Cardiac muscle cell (in vitro differentiated cells and primary cell): ENCODE measurements at regions not wholly inside any gene's neighbourhood (a gene's known extent, or its start where the extent isn't known, plus 50 kb on each side); places are given as distances from the start of the nearest gene placed in this dataset.
A peak's percentile ranks its signal among the peaks of the same experiment; 100 is the strongest.

ENCODE experiments used
- DNase-seq, 2 donors: peaks; one replicate each; pipeline versions ENCODE4 v3.0.0 to v3.0.0-alpha.2; 2010 to 2017; ENCODE audit warnings: low read depth in 1 of 2, low spot score in 1 of 2
- H3K27ac ChIP-seq: fragments of 200-600 bp; sonication (generic); 2 replicates; pipeline ENCODE4 v1.5.1; 2016
- H3K27me3 ChIP-seq: fragments of 200-600 bp; sonication (generic); 2 replicates; pipeline ENCODE4 v1.6.0; 2016; ENCODE audit warnings: control low read depth
- H3K36me3 ChIP-seq: fragments of 200-600 bp; sonication (generic); 2 replicates; pipeline ENCODE4 v1.5.1; 2016; ENCODE audit warnings: control low read depth
- H3K4me1 ChIP-seq: fragments of 200-600 bp; sonication (generic); 2 replicates; pipeline ENCODE4 v1.8.1; 2017; ENCODE audit warnings: low read depth, mild to moderate bottlenecking, mixed run types
- H3K4me3 ChIP-seq: fragments of 200-600 bp; sonication (generic); 2 replicates; pipeline ENCODE4 v1.5.1; 2016; ENCODE audit warnings: mild to moderate bottlenecking
- H3K9me3 ChIP-seq: fragments of 200-600 bp; sonication (generic); 2 replicates; pipeline ENCODE4 v1.5.1; 2017; ENCODE audit warnings: low read depth, mild to moderate bottlenecking, control low read depth
- CTCF ChIP-seq: IDR thresholded peaks from 2 replicates; pipeline ENCODE4 v1.5.1; 2012; ENCODE audit warnings: low read depth, mild to moderate bottlenecking, low read length

GRCh38 chrX:49773993-49774392 lies 55.1 kb upstream of the PAGE4 start:
- Histone ChIP-seq H3K27ac (no peak overlapping the region), H3K27me3 (no peaks in the 10 kb centered on the region), H3K9me3 (no peaks in the 10 kb centered on the region), H3K36me3 (no peaks in the 10 kb centered on the region), H3K4me3 (no peak overlapping the region), H3K4me1 (no peaks in the 10 kb centered on the region)
- no peak for DNase-seq
- TF ChIP-seq CTCF, result no peak

GRCh38 chrX:49767236-49767635 lies 61.9 kb upstream of the PAGE4 start:
- Histone ChIP-seq H3K4me3 (no peak overlapping the region), H3K27ac (no peak overlapping the region), H3K9me3 (no peaks in the 10 kb centered on the region), H3K36me3 (no peaks in the 10 kb centered on the region), H3K27me3 (no peaks in the 10 kb centered on the region), H3K4me1 (no peaks in the 10 kb centered on the region)
- TF ChIP-seq CTCF, result no peak
- peak in 1 of 2 donors; percentile 3 for DNase-seq

GRCh38 chrX:49762175-49762720 lies 66.5 kb upstream of the PAGE1 start:
- no peak overlapping the region for H3K4me3 ChIP-seq
- no peak for DNase-seq
- H3K4me1 ChIP-seq, result no peaks in the 10 kb centered on the region
- no peaks in the 10 kb centered on the region for H3K9me3 ChIP-seq
- H3K27ac ChIP-seq, result no peak overlapping the region
- H3K36me3 ChIP-seq, result no peaks in the 10 kb centered on the region
- H3K27me3 ChIP-seq, result no peaks in the 10 kb centered on the region
- TF ChIP-seq CTCF, result no peak

GRCh38 chrX:49761481-49761880 lies 65.7 kb upstream of the PAGE1 start:
- Histone ChIP-seq H3K4me3 (no peak overlapping the region), H3K36me3 (no peaks in the 10 kb centered on the region), H3K9me3 (no peaks in the 10 kb centered on the region), H3K27ac (no peak overlapping the region), H3K4me1 (no peaks in the 10 kb centered on the region), H3K27me3 (no peaks in the 10 kb centered on the region)
- TF ChIP-seq CTCF, result peak; percentile 52
- DNase-seq, result peak; percentile 16 to 26

GRCh38 chrX:49760290-49760890 lies 64.6 kb upstream of the PAGE1 start:
- H3K27ac ChIP-seq, result no peak overlapping the region
- DNase-seq, result no peak
- H3K27me3 ChIP-seq, result no peaks in the 10 kb centered on the region
- no peak for TF ChIP-seq CTCF
- H3K4me3 ChIP-seq, result no peak overlapping the region
- no peaks in the 10 kb centered on the region for H3K36me3 ChIP-seq
- no peaks in the 10 kb centered on the region for H3K9me3 ChIP-seq
- no peaks in the 10 kb centered on the region for H3K4me1 ChIP-seq
